Activated CD8-positive, alpha-beta T cell treated with anti-CD3 and anti-CD28 coated beads, Interleukin-2, amount 10 ng/mL, durations not matched to agents 7 days and 5 days (primary cell): ENCODE measurements at regions not wholly inside any gene's neighbourhood (a gene's known extent, or its start where the extent isn't known, plus 50 kb on each side); places are given as distances from the start of the nearest gene placed in this dataset.

Experiments used
- ATAC-seq: fragments of 150-1000 bp; cut with Tn5 transposase; one replicate; pipeline ENCODE4 v1.10.0; 2021; ENCODE audit warnings: moderate library complexity
- CTCF ChIA-PET: fragments of 350-600 bp; sonication (Branson Sonifier 250); formaldehyde crosslinking; loops from one replicate; lab custom pipeline; 2021; ENCODE audit warnings: antibody characterized with exemption; lab: Charles Lee
- POLR2A ChIA-PET: fragments of 350-600 bp; sonication (Branson Sonifier 250); formaldehyde crosslinking; loops from one replicate; lab custom pipeline; 2021; ENCODE audit warnings: antibody characterized with exemption; lab: Charles Lee
- DNase-seq: peaks from one replicate; pipeline ENCODE4 v3.0.0-alpha.2; 2020
- H3K27ac Mint-ChIP-seq: one replicate; pipeline ENCODE4 v1.8.0; 2021; ENCODE audit warnings: mild to moderate bottlenecking, mixed read lengths
- H3K27me3 Mint-ChIP-seq: one replicate; pipeline ENCODE4 v1.8.0; 2021; ENCODE audit warnings: low read depth, mixed read lengths
- H3K36me3 Mint-ChIP-seq: one replicate; pipeline ENCODE4 v1.8.0; 2021; ENCODE audit warnings: low read depth, mixed read lengths
- H3K4me1 Mint-ChIP-seq: one replicate; pipeline ENCODE4 v1.8.0; 2021; ENCODE audit warnings: low read depth, mixed read lengths
- H3K4me3 Mint-ChIP-seq: one replicate; pipeline ENCODE4 v1.8.0; 2021; ENCODE audit warnings: mild to moderate bottlenecking, mixed read lengths
- H3K9me3 Mint-ChIP-seq: one replicate; pipeline ENCODE4 v1.8.0; 2022; ENCODE audit warnings: mixed read lengths; ENCODE audit not compliant: insufficient read depth

GRCh38 chr5:56522169-56522568 is 289.0 kb upstream of the ANKRD55 start:
- POLR2A ChIA-PET, result no interaction called here

GRCh38 chr5:56520986-56521730 is 288.0 kb upstream of the ANKRD55 start:
- ChIA-PET POLR2A (no interaction called here), CTCF (no interaction called here)
- Mint-ChIP-seq H3K9me3 (no peaks in the 10 kb centered on the region), H3K36me3 (no peaks in the 10 kb centered on the region), H3K4me3 (no peak overlapping the region), H3K27me3 (no peaks in the 10 kb centered on the region), H3K4me1 (no peaks in the 10 kb centered on the region), H3K27ac (no peak overlapping the region)
- ATAC-seq, result no peak
- DNase-seq, result no peak

More at GRCh38 chr5:56522169-56522568, 289.0 kb upstream of the ANKRD55 start:
- no peak for DNase-seq
- Mint-ChIP-seq H3K36me3 (no peaks in the 10 kb centered on the region), H3K27ac (no peak overlapping the region), H3K4me1 (no peaks in the 10 kb centered on the region), H3K27me3 (no peaks in the 10 kb centered on the region), H3K9me3 (no peaks in the 10 kb centered on the region), H3K4me3 (no peak overlapping the region)
- ATAC-seq, result no peak
- CTCF ChIA-PET, result no interaction called here

- no peaks in the 10 kb centered on the region for H3K4me1 Mint-ChIP-seq
- DNase-seq, result no peak
- POLR2A ChIA-PET, result no interaction called here
- CTCF ChIA-PET, result no interaction called here
- H3K27me3 Mint-ChIP-seq, result no peaks in the 10 kb centered on the region
- no peaks in the 10 kb centered on the region for H3K9me3 Mint-ChIP-seq
- H3K4me3 Mint-ChIP-seq, result no peak overlapping the region
- no peaks in the 10 kb centered on the region for H3K36me3 Mint-ChIP-seq
- H3K27ac Mint-ChIP-seq, result no peak overlapping the region
- ATAC-seq, result no peak
These were observed 285.7 kb upstream of the ANKRD55 start for GRCh38 chr5:56518820-56519219.

GRCh38 chr5:56517011-56517416 is 283.9 kb upstream of the ANKRD55 start:
- no peak for DNase-seq
- Mint-ChIP-seq H3K27me3 (no peaks in the 10 kb centered on the region), H3K4me1 (peaks cover 5% of the 10 kb centered on the region), H3K27ac (no peak overlapping the region), H3K9me3 (no peaks in the 10 kb centered on the region), H3K4me3 (no peak overlapping the region), H3K36me3 (no peaks in the 10 kb centered on the region)
- no peak for ATAC-seq
- POLR2A ChIA-PET, result no interaction called here
- CTCF ChIA-PET, result no interaction called here

GRCh38 chr5:56516441-56516840 is 283.3 kb upstream of the ANKRD55 start:
- no peak for ATAC-seq
- POLR2A ChIA-PET, result no interaction called here
- CTCF ChIA-PET, result no interaction called here
- Mint-ChIP-seq H3K27ac (no peak overlapping the region), H3K9me3 (no peaks in the 10 kb centered on the region), H3K4me3 (no peak overlapping the region), H3K27me3 (no peaks in the 10 kb centered on the region), H3K36me3 (no peaks in the 10 kb centered on the region), H3K4me1 (peaks cover 5% of the 10 kb centered on the region)
- no peak for DNase-seq

GRCh38 chr5:56516035-56516434 is 282.9 kb upstream of the ANKRD55 start:
- Mint-ChIP-seq H3K27me3 (no peaks in the 10 kb centered on the region), H3K4me3 (no peak overlapping the region), H3K4me1 (peaks cover 5% of the 10 kb centered on the region), H3K27ac (no peak overlapping the region), H3K9me3 (no peaks in the 10 kb centered on the region), H3K36me3 (no peaks in the 10 kb centered on the region)
- ChIA-PET POLR2A (no interaction called here), CTCF (no interaction called here)
- ATAC-seq, result no peak
- DNase-seq, result no peak

- ChIA-PET POLR2A (no interaction called here), CTCF (no interaction called here)
- ATAC-seq (no peak), DNase-seq (no peak)
- Mint-ChIP-seq H3K27ac (no peak overlapping the region), H3K4me3 (no peak overlapping the region), H3K9me3 (no peaks in the 10 kb centered on the region), H3K27me3 (no peaks in the 10 kb centered on the region), H3K4me1 (peaks cover 5% of the 10 kb centered on the region), H3K36me3 (no peaks in the 10 kb centered on the region)
These were observed 281.9 kb upstream of the ANKRD55 start for GRCh38 chr5:56515011-56515410.

GRCh38 chr5:56514245-56514644 is 281.1 kb upstream of the ANKRD55 start:
- Mint-ChIP-seq H3K27me3 (no peaks in the 10 kb centered on the region), H3K9me3 (no peaks in the 10 kb centered on the region), H3K4me1 (peaks cover 5% of the 10 kb centered on the region), H3K36me3 (no peaks in the 10 kb centered on the region), H3K27ac (no peak overlapping the region), H3K4me3 (no peak overlapping the region)
- ATAC-seq (no peak), DNase-seq (no peak)
- ChIA-PET CTCF (no interaction called here), POLR2A (no interaction called here)

GRCh38 chr5:56513141-56513540 is 280.0 kb upstream of the ANKRD55 start:
- POLR2A ChIA-PET, result no interaction called here
- ATAC-seq (no peak), DNase-seq (no peak)
- no peak overlapping the region for H3K4me3 Mint-ChIP-seq
- H3K4me1 Mint-ChIP-seq, result peaks cover 5% of the 10 kb centered on the region
- H3K9me3 Mint-ChIP-seq, result no peaks in the 10 kb centered on the region
- H3K36me3 Mint-ChIP-seq, result no peaks in the 10 kb centered on the region
- no peaks in the 10 kb centered on the region for H3K27me3 Mint-ChIP-seq
- CTCF ChIA-PET, result no interaction called here
- no peak overlapping the region for H3K27ac Mint-ChIP-seq

- POLR2A ChIA-PET, result no interaction called here
- Mint-ChIP-seq H3K36me3 (no peaks in the 10 kb centered on the region), H3K27ac (no peak overlapping the region), H3K4me1 (peaks cover 5% of the 10 kb centered on the region), H3K27me3 (no peaks in the 10 kb centered on the region), H3K9me3 (no peaks in the 10 kb centered on the region), H3K4me3 (no peak overlapping the region)
- no peak for DNase-seq
- CTCF ChIA-PET, result interaction anchor here (0.7 kb wide), 1 partner anchor 232 kb away, joined by 3 read pairs; no protein-coding TSS in a partner anchor
- ATAC-seq, result no peak
These were observed 279.3 kb upstream of the ANKRD55 start for GRCh38 chr5:56512313-56512996.

- DNase-seq (no peak), ATAC-seq (no peak)
- Mint-ChIP-seq H3K4me3 (no peak overlapping the region), H3K27me3 (no peaks in the 10 kb centered on the region), H3K9me3 (no peaks in the 10 kb centered on the region), H3K36me3 (no peaks in the 10 kb centered on the region), H3K27ac (no peak overlapping the region), H3K4me1 (peaks cover 5% of the 10 kb centered on the region)
- ChIA-PET POLR2A (no interaction called here), CTCF (no interaction called here)
These were observed 278.3 kb upstream of the ANKRD55 start for GRCh38 chr5:56511326-56511841.

- DNase-seq (no peak), ATAC-seq (no peak)
- Mint-ChIP-seq H3K4me1 (peaks cover 5% of the 10 kb centered on the region), H3K9me3 (no peaks in the 10 kb centered on the region), H3K36me3 (no peaks in the 10 kb centered on the region), H3K27me3 (no peaks in the 10 kb centered on the region), H3K27ac (no peak overlapping the region), H3K4me3 (no peak overlapping the region)
- CTCF ChIA-PET, result no interaction called here
- POLR2A ChIA-PET, result no interaction called here
These were observed 275.1 kb upstream of the ANKRD55 start for GRCh38 chr5:56508249-56508648.
